ENCODE measurements at regions not wholly inside any gene's neighbourhood (a gene's known extent, or its start where the extent isn't known, plus 50 kb on each side); places are given as distances from the start of the nearest gene placed in this dataset.

DNA sequence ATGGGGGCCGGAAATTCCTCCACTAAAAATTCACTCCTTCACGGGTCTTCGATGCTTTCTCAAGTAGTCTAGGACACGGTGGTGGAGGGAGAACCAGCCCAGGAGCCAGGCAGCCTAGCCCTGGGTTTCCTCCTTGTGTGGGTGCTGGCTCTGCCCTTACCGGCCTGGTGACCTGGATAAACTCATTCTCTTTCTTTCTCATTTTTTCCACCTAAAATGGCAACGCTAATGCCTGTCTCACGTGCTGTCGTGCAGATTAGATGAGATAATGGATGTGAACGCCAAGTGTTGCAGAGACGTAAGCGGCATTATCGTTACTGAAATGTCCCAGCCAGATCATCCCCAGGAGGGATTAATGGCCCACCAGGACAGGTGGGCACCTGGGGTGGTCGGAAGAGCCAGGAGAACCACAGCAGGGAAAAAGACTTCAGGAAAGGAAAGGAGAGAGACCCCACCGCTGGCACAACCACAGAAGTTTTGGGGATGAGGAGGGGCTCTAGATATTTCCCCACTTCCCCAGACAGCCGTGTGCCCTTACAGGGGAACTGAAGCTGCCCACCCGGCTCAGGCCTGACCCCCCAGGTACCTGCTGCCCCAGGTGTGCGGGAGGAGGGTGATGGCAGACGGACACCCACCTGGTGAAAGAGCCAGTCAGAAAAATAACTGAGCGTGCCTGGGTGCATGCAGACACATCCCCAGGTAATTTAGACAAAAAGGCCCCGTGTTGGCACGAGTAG lies 100.8 kb upstream of the ASAP2 start:
- Histone ChIP-seq H3K36me3 (replicated peaks) (no peaks in the 10 kb centered on the region), H3K27me3 (ENCODE audit: low read depth) (no peaks in the 10 kb centered on the region), H3K4me1 (no peaks in the 10 kb centered on the region), H3K4me3 (no peak overlapping the region), H3K9me3 (no peaks in the 10 kb centered on the region)
- in situ Hi-C loops (cut with MboI; ENCODE audit: low sequenced_read_pairs): no loop called here
- DNase-seq (ENCODE audit: low spot score in 2 of 2): no peak

DNA sequence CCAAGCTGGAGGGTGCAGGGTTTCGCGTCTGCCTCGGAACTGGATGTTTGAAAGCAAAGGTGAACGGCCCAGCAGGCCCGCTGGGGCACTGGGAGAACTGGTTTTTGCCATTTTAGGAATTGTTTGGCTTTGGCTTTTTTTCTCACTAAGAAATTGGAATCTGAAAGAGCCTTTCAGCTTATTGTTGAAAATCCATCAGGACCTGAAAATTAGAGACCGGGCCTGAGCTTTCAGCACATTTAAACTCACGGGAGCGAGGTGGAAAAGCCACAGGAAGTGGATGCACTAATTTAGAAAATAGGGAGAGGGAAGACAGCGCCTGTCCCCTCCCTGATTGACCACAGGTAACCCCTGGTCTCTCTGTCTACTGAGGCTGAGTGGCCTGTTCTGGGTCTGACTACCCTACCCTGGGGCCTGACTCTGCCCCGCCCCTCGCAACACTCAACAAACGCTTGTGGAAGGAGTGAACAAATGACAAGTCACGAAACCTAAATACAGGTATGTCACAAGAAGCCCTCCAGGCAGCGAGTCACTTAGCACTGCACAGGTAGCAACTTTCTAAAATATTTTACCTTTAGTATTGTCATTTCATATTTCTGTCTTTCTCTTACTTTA lies 100.3 kb upstream of the MBOAT2 start:
- H3K36me3 ChIP-seq (replicated peaks): no peaks in the 10 kb centered on the region
- DNase-seq (ENCODE audit: low spot score in 2 of 2): no peak
- no peaks in the 10 kb centered on the region for H3K4me1 ChIP-seq
- no peaks in the 10 kb centered on the region for H3K27me3 ChIP-seq (ENCODE audit: low read depth)
- no peaks in the 10 kb centered on the region for H3K9me3 ChIP-seq
- no peak overlapping the region for H3K4me3 ChIP-seq
- in situ Hi-C loops (cut with MboI; ENCODE audit: low sequenced_read_pairs): no loop called here

DNA sequence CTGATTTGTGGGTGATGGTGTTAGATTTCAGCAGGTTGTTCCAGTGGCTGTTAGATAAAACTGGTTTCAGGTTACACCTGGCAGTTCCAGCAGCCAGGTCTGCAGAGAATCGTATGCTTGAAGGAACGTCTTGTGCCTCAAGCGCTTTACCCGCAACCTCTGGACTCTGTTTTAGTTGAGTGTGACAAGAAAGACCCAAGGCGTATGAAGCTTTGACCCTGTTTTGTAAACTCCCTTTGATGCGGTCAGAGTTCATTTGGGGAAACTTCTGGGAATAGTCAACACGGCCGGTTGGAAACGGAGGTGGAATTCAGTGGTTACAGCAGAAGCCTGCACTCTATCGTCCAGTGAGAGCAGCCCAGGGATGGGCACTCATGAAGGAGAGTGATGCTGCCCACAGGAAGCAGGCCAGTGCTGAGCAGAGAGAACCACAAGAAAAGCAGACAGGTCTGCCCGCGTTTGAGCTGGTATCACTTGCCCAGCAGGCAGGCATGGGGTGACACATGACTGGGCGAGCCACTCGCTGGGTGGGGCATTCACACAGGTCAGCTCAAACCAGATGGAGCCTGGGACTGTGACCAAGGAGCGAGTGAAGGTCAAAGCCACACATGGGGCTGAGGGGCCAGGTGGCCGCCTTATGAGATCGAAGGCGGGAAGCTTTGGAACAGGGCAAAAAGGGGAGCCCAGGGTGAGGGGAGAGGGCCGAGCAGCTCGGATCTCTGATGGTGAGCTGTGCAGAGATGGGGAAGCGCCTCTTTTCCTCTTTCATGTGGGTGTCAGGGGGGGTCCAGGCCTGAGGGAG lies 99.6 kb upstream of the MBOAT2 start:
- DNase-seq (ENCODE audit: low spot score in 2 of 2): no peak
- H3K4me3 ChIP-seq: no peak overlapping the region
- in situ Hi-C loops (cut with MboI; ENCODE audit: low sequenced_read_pairs): no loop called here
- no peaks in the 10 kb centered on the region for H3K27me3 ChIP-seq (ENCODE audit: low read depth)
- H3K9me3 ChIP-seq: no peaks in the 10 kb centered on the region
- H3K36me3 ChIP-seq (replicated peaks): no peaks in the 10 kb centered on the region
- no peaks in the 10 kb centered on the region for H3K4me1 ChIP-seq

DNA sequence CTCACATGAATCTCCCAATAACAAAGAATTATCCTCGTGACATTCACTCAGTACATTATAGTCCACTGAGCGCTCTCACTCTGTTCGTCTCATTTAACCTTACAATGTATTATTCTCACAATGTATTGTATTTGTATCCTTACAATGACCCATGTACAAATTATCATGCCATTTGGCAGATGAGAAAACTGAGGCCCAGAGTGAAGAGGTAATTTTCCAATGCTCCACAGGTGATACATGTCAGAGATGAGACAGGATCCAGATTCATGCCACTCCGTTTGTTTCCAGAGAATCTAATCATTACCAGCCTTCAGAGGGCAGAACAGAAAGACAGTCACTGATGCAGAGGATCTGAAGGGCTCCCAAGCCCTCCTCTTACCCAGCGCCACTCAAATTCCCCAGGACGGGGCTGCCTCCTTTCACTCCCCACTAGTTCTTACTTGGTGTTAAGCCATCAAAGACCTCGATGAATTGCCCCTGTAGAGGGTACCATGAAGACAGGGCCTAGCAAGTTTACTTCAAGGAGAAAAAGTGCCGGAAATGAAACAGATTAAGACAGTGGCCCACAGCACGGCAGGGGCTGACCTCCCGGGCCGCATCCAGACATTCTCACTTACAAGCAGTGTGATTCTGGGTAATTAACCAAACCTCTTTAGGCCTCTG lies 98.4 kb upstream of the MBOAT2 start:
- no peaks in the 10 kb centered on the region for H3K36me3 ChIP-seq (replicated peaks)
- no peak for DNase-seq (ENCODE audit: low spot score in 2 of 2)
- H3K4me1 ChIP-seq: no peaks in the 10 kb centered on the region
- no peaks in the 10 kb centered on the region for H3K27me3 ChIP-seq (ENCODE audit: low read depth)
- in situ Hi-C loops (cut with MboI; ENCODE audit: low sequenced_read_pairs): no loop called here
- no peaks in the 10 kb centered on the region for H3K9me3 ChIP-seq
- no peak overlapping the region for H3K4me3 ChIP-seq

DNA sequence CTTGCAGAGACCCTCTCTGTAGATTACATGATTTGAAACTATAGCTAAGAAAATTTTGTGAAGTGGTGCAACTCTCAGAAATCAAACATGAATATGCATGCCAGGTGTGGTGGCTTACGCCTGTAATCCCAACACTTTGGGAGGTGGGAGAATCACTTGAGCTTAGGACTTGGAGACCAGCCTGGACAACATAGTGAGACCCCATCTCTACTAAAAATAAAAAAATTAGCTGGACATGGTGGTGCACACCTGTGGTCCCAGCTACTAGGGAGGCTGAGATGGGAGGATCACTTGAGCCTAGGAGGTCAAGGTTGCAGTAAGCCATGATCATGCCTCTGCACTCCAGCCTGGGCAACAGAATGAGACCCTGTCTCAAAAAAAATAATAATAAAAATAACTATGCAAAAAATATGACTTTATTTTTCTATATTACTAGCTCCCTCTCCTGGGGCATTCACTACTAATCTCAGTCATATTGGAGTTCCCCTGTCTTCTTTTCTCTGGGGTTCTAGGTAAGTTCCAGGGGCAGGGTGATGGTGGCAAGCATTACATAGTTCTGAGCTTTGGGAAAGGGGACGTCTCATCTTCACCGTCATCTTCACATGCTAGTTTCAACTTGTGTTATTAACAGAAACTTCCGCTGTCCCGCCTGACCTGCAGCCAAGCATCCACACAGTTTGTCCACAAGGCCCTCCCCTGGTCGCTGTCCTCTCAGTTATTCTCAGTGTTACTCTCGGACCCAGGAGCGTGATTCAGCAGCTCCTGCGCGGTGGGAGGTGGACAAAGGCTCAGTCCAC lies 96.8 kb upstream of the MBOAT2 start:
- DNase-seq (ENCODE audit: low spot score in 2 of 2): no peak
- Histone ChIP-seq H3K4me3 (no peak overlapping the region), H3K27me3 (ENCODE audit: low read depth) (no peaks in the 10 kb centered on the region), H3K36me3 (replicated peaks) (no peaks in the 10 kb centered on the region), H3K9me3 (no peaks in the 10 kb centered on the region), H3K4me1 (no peaks in the 10 kb centered on the region)
- in situ Hi-C loops (cut with MboI; ENCODE audit: low sequenced_read_pairs): no loop called here

- in situ Hi-C loops (cut with MboI; ENCODE audit: low sequenced_read_pairs): no loop called here
- no peak for DNase-seq (ENCODE audit: low spot score in 2 of 2)
- no peaks in the 10 kb centered on the region for H3K4me1 ChIP-seq
- H3K27me3 ChIP-seq (ENCODE audit: low read depth): no peaks in the 10 kb centered on the region
- H3K4me3 ChIP-seq: no peak overlapping the region
- no peaks in the 10 kb centered on the region for H3K9me3 ChIP-seq
- H3K36me3 ChIP-seq (replicated peaks): no peaks in the 10 kb centered on the region
Observed at GRCh38 chr2:9099341-9099751, 95.9 kb upstream of the MBOAT2 start.

DNA sequence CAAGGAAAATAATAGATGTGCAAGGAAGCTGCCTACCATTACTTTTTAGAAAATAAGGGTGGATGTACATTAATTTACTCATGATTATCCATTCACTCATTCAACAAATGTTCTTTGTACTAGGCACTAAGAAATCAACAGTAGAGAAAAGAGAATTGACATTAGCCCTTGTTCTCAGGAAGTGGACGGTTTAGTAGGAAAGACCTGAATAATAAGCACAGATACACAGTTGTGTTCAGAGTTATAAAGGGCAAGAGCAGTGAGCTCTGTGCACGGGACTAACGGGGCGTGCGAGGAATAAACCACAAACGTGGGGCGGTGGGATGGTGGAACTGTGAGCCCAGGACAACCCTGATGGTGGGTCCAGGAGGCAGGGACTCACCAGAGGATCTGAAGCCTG lies 94.4 kb upstream of the MBOAT2 start:
- Histone ChIP-seq H3K4me1 (no peaks in the 10 kb centered on the region), H3K4me3 (no peak overlapping the region), H3K27me3 (ENCODE audit: low read depth) (no peaks in the 10 kb centered on the region), H3K36me3 (replicated peaks) (no peaks in the 10 kb centered on the region), H3K9me3 (no peaks in the 10 kb centered on the region)
- in situ Hi-C loops (cut with MboI; ENCODE audit: low sequenced_read_pairs): no loop called here
- no peak for DNase-seq (ENCODE audit: low spot score in 2 of 2)

GRCh38 chr2:9097239-9097638 lies 93.8 kb upstream of the MBOAT2 start:
- Histone ChIP-seq H3K9me3 (no peaks in the 10 kb centered on the region), H3K4me1 (no peaks in the 10 kb centered on the region), H3K4me3 (no peak overlapping the region), H3K27me3 (ENCODE audit: low read depth) (no peaks in the 10 kb centered on the region), H3K36me3 (replicated peaks) (no peaks in the 10 kb centered on the region)
- in situ Hi-C loops (cut with MboI; ENCODE audit: low sequenced_read_pairs): no loop called here
- no peak for DNase-seq (ENCODE audit: low spot score in 2 of 2)

GRCh38 chr2:9096761-9097160 lies 93.3 kb upstream of the MBOAT2 start:
- H3K4me3 ChIP-seq: no peak overlapping the region
- H3K36me3 ChIP-seq (replicated peaks): no peaks in the 10 kb centered on the region
- no peak for DNase-seq (ENCODE audit: low spot score in 2 of 2)
- in situ Hi-C loops (cut with MboI; ENCODE audit: low sequenced_read_pairs): no loop called here
- H3K4me1 ChIP-seq: no peaks in the 10 kb centered on the region
- H3K9me3 ChIP-seq: no peaks in the 10 kb centered on the region
- H3K27me3 ChIP-seq (ENCODE audit: low read depth): no peaks in the 10 kb centered on the region

DNA sequence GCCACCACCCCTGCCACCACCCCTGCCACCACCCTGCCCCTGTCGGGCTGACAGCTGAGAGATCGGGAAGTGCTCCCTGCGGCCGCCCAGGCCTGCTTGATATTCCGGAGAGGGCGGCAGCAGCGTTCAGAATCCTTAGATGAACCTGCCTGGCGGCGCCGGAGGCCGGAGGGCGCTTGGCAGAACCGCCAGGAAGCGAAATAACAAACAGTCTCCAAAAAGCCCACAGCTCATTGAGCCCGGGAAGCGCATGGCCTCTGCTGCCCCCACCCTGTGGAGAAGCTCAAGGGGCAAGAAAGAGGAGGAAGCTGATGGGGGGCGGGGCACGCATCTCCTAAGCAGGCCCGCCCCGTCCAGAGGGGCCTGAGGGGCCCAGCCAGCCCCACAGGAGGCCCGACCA lies 92.2 kb upstream of the MBOAT2 start:
- no peaks in the 10 kb centered on the region for H3K4me1 ChIP-seq
- no peaks in the 10 kb centered on the region for H3K27me3 ChIP-seq (ENCODE audit: low read depth)
- no peaks in the 10 kb centered on the region for H3K9me3 ChIP-seq
- H3K4me3 ChIP-seq: no peak overlapping the region
- no peaks in the 10 kb centered on the region for H3K36me3 ChIP-seq (replicated peaks)
- in situ Hi-C loops (cut with MboI; ENCODE audit: low sequenced_read_pairs): no loop called here
- no peak for DNase-seq (ENCODE audit: low spot score in 2 of 2)

DNA sequence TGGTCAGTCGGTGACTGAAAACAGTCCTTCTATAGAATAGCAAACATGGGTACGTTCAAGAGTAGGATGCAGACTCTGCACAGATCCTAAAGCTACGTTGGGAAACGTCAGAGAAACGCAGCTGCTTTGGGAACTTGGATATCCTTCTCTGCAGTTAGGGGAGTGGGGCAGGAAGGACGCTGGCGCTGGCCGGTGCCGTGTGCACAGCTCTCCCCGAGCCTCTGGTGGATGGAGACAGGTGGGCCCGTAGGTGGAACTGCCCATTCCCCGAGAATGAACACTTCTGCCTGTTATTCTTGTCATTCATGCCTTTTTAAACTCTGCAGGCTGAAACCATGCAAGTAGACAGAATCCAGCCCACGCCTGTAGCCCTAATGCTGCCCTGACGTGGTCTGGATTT lies 91.7 kb upstream of the MBOAT2 start:
- H3K4me3 ChIP-seq: no peak overlapping the region
- no peaks in the 10 kb centered on the region for H3K4me1 ChIP-seq
- DNase-seq (ENCODE audit: low spot score in 2 of 2): no peak
- no peaks in the 10 kb centered on the region for H3K9me3 ChIP-seq
- H3K27me3 ChIP-seq (ENCODE audit: low read depth): no peaks in the 10 kb centered on the region
- in situ Hi-C loops (cut with MboI; ENCODE audit: low sequenced_read_pairs): no loop called here
- H3K36me3 ChIP-seq (replicated peaks): no peaks in the 10 kb centered on the region

DNA sequence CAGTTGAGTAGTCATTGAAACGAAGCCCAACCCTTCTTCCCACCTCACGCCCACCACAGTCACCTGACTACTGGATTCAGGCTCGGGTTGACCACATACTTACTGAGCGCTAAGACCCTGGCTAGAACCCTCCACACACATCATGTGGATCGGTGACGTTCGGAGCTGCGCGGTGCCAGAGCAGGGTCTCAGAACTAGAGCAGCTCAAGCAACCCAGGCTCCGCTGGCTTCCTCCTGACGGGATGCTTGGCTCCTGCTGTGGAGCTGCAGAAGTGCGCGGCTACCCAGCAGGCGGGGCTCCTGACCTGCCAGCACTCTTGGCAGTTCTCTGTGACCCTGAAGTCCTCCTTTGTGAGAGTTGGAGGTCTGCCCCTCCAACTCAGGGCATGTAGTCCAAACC lies 90.6 kb upstream of the MBOAT2 start:
- no peaks in the 10 kb centered on the region for H3K9me3 ChIP-seq
- no peaks in the 10 kb centered on the region for H3K36me3 ChIP-seq (replicated peaks)
- H3K27me3 ChIP-seq (ENCODE audit: low read depth): no peaks in the 10 kb centered on the region
- H3K4me1 ChIP-seq: no peaks in the 10 kb centered on the region
- H3K4me3 ChIP-seq: no peak overlapping the region
- in situ Hi-C loops (cut with MboI; ENCODE audit: low sequenced_read_pairs): no loop called here
- no peak for DNase-seq (ENCODE audit: low spot score in 2 of 2)

DNA sequence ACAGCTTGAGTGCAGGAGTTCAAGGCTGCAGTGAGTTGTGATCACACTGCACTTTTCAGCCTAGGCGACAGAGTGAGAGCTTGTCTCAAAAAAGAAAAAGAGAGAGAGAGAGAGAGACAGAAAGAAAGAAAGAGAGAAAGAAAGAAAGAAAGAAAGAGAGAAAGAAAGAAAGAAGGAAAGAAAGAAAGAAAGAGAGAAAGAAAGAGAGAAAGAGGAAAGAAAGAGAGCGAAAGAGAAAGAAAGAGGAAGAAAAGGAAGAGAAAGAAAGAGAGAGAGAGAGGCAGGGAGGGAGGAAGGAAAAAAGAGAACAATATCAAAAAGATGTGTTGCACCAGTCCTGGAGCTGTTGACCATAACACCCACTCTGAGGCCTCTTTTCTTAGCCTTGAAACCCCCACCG lies 89.8 kb upstream of the MBOAT2 start:
- in situ Hi-C loops (cut with MboI; ENCODE audit: low sequenced_read_pairs): no loop called here
- H3K27me3 ChIP-seq (ENCODE audit: low read depth): no peaks in the 10 kb centered on the region
- H3K4me3 ChIP-seq: no peak overlapping the region
- H3K9me3 ChIP-seq: no peaks in the 10 kb centered on the region
- H3K36me3 ChIP-seq (replicated peaks): no peaks in the 10 kb centered on the region
- H3K4me1 ChIP-seq: no peaks in the 10 kb centered on the region
- DNase-seq (ENCODE audit: low spot score in 2 of 2): no peak
